GM19023 (cell line): ENCODE measurements at regions not wholly inside any gene's neighbourhood (a gene's known extent, or its start where the extent isn't known, plus 50 kb on each side); places are given as distances from the start of the nearest gene placed in this dataset.
"Not testable (repeated sequence)": the region's sequence is repeated elsewhere in the genome, so short reads cannot be mapped to it uniquely, and the experiment has no call there.

ENCODE experiments used
- ATAC-seq: cut with Tn5 transposase; IDR thresholded peaks from one replicate; pipeline ENCODE4 v1.9.1; 2021; ENCODE audit warnings: mild to moderate bottlenecking, moderate library complexity; ENCODE audit not compliant: unreplicated experiment

DNA sequence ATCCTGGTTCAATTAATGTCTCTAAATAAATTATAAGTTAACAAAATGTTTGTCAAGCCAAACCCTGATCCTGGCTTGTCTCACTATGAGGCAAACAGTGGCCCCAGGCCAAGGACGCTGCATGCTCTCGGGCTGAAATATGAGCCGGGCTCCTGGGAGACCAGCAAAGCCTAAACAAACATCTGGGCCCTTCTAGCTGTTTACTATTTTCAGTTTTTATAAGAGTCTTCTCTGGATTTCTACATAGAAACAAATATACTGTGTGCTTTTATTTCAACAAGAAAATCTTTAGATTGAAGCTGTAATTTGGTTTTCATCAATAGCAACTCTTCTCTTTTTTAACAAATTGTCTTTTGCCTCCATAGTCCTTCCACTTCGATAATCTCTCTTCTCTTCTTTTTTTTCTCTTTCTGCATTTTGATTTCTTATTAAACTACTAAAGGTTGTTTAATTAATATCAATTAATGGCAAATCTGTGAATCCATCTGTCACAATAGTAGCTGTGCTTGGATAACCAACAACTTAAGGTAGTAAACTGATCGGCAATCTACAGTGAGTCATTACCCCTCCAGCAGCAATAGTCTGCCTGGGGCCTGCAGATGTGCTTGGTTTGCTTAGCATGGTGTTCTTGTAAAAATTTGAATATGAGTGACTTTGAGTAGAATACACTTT is 83.3 kb upstream of the DNAJC1 start:
- ATAC-seq = no peak

DNA sequence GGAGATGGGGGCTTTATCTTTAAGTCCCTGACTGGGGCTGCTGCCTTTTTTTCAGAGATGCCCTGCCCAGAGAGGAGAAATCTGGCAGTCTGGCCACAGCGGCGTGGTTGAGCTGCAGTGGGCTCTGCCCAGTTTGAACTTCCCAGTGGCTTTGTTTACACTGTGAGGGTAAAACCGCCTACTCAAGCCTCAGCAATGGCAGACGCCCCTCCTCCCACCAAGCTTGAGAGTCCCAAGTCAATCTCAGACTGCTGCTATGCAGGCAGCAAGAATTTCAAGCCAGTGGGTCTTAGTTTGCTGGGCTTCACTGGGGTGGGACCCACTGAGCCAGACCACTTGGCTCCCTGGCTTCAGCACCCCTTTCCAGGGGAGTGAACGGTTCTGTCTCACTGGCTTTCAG is 76.4 kb upstream of the DNAJC1 start:
- not testable (repeated sequence) for ATAC-seq

DNA sequence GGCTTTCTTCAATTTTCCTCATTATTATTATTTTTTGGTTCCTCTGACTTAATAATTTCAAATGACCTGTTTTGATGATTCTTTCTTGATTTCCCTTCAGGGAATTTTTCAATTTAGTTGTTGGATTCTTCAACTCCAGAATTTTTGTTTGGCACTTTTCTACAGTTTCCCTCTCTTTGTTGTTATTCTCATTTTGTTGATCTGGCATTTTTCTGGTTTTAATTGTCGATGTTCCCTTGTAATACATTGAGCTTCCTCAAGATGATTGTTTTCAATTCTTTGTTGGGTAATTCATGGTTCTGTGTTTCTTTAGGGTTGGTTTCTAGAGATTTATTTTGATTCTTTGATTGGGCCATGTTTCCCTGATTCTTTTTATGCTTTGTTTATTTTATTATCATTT is 67.8 kb upstream of the DNAJC1 start:
- no peak for ATAC-seq

DNA sequence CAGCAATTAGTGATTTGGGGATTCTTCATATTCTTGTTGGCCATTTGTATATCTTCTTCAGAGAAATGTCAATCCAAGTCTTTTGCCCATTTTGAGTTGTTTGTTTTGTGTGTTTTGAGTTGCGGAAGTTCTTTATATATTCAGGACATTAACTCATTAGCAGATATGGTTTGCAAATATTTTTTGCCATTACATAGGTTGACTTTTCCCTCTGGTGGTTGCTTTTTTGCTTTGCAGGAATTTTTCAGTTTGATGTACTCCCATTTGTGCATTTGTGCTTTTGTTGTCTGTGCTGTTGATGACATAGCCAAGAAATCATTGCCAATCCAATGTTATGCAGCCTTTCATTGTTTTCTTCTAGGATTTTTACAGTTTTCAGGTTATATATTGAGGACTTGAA is 63.6 kb upstream of the DNAJC1 start:
- no peak for ATAC-seq

DNA sequence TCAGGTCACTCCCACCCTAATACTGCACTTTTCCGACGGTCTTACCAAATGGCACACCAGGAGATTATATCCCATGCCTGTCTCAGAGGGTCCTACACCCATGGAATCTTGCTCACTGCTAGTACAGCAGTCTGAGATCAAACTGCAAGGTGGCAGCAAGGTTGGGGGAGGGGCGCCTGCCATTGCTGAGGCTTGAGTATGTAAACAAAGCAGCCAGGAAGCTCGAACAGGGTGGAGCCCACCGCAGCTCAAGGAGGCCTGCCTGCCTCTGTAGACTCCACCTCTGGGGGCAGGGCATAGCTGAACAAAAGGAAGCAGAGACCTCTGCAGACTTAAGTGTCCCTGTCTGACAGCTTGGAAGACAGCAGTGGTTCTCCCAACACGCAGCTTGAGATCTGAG is 57.5 kb upstream of the DNAJC1 start:
- ATAC-seq = not testable (repeated sequence)

DNA sequence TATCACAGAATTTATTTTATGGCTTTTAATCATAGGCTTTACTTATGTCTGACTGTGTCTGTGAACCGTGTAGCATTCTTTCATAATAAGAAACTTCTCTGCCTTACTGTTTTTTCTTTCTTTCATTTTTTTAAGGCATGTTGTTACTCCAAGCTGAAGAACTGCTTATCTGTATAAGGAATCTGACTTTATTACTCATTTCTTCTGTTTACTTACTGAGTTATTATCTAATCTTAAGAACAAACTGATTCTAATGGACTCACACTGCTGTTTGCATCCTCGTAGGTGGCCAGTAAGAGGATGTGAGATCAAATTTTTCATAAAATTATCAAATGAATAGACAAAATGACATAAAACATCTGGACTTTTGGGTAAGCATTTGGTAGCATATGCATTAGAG is 54.7 kb upstream of the DNAJC1 start:
- ATAC-seq = no peak

DNA sequence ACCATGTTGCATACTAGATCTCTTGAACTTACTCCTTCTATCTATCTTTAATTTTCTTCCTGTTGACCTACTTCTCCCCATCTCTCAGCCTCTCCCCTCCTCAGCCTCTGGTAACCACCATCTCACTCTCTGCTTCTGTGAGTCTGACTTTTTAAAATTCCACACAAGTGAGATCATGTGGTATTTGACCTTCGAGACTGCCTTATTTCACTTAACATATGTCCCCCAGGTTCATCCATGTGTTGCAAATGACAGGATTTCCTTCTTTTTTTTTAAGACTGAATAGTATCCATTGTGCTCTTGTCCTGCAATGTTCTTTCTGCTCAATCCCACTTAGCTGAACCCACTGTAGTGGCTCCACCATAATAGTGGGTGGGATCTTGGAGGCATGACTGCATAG is 51.4 kb upstream of the DNAJC1 start:
- no peak for ATAC-seq
